IMR-90 (cell line): ENCODE measurements at regions not wholly inside any gene's neighbourhood (a gene's known extent, or its start where the extent isn't known, plus 50 kb on each side); places are given as distances from the start of the nearest gene placed in this dataset.

Source experiments
- ATAC-seq: fragments of 200-7000 bp; cut with Tn5 transposase; 2 replicates; pipeline ENCODE4 v1.9.1; 2020; ENCODE audit warnings: low read depth, mild to moderate bottlenecking, moderate library complexity
- BruUV-seq: library from RNA; stranded (reverse); fragments of 400-500 nt; replicated peaks from 2 replicates; lab custom pipeline; 2021; lab: Mats Ljungman, UMichigan
- CTCF ChIA-PET: fragments of 300-600 bp; formaldehyde crosslinking; extraction: SDS; loops from one replicate; lab custom pipeline; 2021; ENCODE audit warnings: antibody characterized with exemption; lab: Yijun Ruan, JAX
- POLR2A ChIA-PET: fragments of 300-600 bp; sonication (Branson Sonifier 250); formaldehyde crosslinking; loops from one replicate; lab custom pipeline; 2022; ENCODE audit warnings: antibody characterized with exemption; ENCODE audit not compliant: unreplicated experiment; lab: Charles Lee
- DNase-seq: peaks from one replicate; pipeline ENCODE4 v3.0.0; 2013
- H2AFZ ChIP-seq: replicated peaks from 2 replicates; pipeline ENCODE3; 2013; ENCODE audit warnings: low read length, mild to moderate bottlenecking; ENCODE audit not compliant: poor library complexity
- H2AK5ac ChIP-seq: 2 replicates; pipeline ENCODE4 v1.6.1; 2013; ENCODE audit warnings: low read depth, low read length, inconsistent platforms
- H2AK9ac ChIP-seq: replicated peaks from 2 replicates; pipeline ENCODE3; 2013; ENCODE audit warnings: mild to moderate bottlenecking, low read depth, low read length, moderate library complexity; ENCODE audit not compliant: poor library complexity
- H2BK120ac ChIP-seq: 2 replicates; pipeline ENCODE4 v1.6.1; 2013; ENCODE audit warnings: low read depth, low read length, inconsistent platforms
- H2BK15ac ChIP-seq: 3 replicates; pipeline ENCODE4 v1.6.1; 2013; ENCODE audit warnings: low read depth, low read length, inconsistent platforms
- H2BK20ac ChIP-seq: 2 replicates; pipeline ENCODE4 v1.6.1; 2013; ENCODE audit warnings: low read depth, mild to moderate bottlenecking, inconsistent platforms, low read length, moderate library complexity
- H2BK5ac ChIP-seq: 2 replicates; pipeline ENCODE4 v1.6.1; 2013; ENCODE audit warnings: mild to moderate bottlenecking, low read depth, low read length, inconsistent platforms; ENCODE audit not compliant: poor library complexity, severe bottlenecking
- H3K14ac ChIP-seq: replicated peaks from 2 replicates; pipeline ENCODE4 v1.6.1; 2013; ENCODE audit warnings: low read depth, low read length, inconsistent platforms
- H3K18ac ChIP-seq: 2 replicates; pipeline ENCODE4 v1.6.1; 2013; ENCODE audit warnings: low read depth, low read length, control low read depth
- H3K23ac ChIP-seq: 2 replicates; pipeline ENCODE4 v1.6.1; 2013; ENCODE audit warnings: low read depth, low read length, inconsistent platforms
- H3K27ac ChIP-seq: 2 replicates; pipeline ENCODE4 v1.5.1; 2013; ENCODE audit warnings: mild to moderate bottlenecking, control low read depth, low read length; ENCODE audit not compliant: insufficient read depth
- H3K27me3 ChIP-seq: 2 replicates; pipeline ENCODE4 v1.6.1; 2013; ENCODE audit warnings: low read length; ENCODE audit not compliant: control insufficient read depth, insufficient read depth
- H3K36me3 ChIP-seq: 2 replicates; pipeline ENCODE4 v1.6.1; 2013; ENCODE audit warnings: low read length, mixed read lengths; ENCODE audit not compliant: control insufficient read depth, insufficient read depth
- H3K4ac ChIP-seq: 2 replicates; pipeline ENCODE4 v1.6.1; 2013; ENCODE audit warnings: low read depth, low read length, inconsistent platforms
- H3K4me1 ChIP-seq: 2 replicates; pipeline ENCODE4 v1.6.1; 2013; ENCODE audit warnings: low read length, mixed read lengths; ENCODE audit not compliant: control insufficient read depth, insufficient read depth
- H3K4me2 ChIP-seq: 2 replicates; pipeline ENCODE4 v1.6.1; 2013; ENCODE audit warnings: low read depth, mild to moderate bottlenecking, control low read depth, low read length, moderate library complexity
- H3K4me3 ChIP-seq: 2 replicates; pipeline ENCODE4 v1.5.1; 2013; ENCODE audit warnings: low read depth, mild to moderate bottlenecking, control low read depth, low read length, moderate library complexity; ENCODE audit not compliant: insufficient read depth
- H3K56ac ChIP-seq: 2 replicates; pipeline ENCODE4 v1.6.1; 2013; ENCODE audit warnings: low read length, inconsistent platforms; ENCODE audit not compliant: insufficient read depth; ENCODE audit errors: extremely low read depth
- H3K79me1 ChIP-seq, 2 experiments: 2 replicates each; pipeline ENCODE4 v1.6.1; 2013; ENCODE audit warnings: low read length in 2 of 2, inconsistent platforms in 1 of 2, low read depth in 1 of 2
- H3K9ac ChIP-seq: 2 replicates; pipeline ENCODE4 v1.6.1; 2013; ENCODE audit warnings: low read depth, low read length, control low read depth
- H3K9me1 ChIP-seq: 2 replicates; pipeline ENCODE4 v1.6.1; 2013; ENCODE audit warnings: low read length, inconsistent platforms; ENCODE audit not compliant: insufficient read depth
- H3K9me3 ChIP-seq: 2 replicates; pipeline ENCODE4 v1.6.1; 2013; ENCODE audit warnings: low read length; ENCODE audit not compliant: control insufficient read depth, insufficient read depth
- H4K20me1 ChIP-seq: 2 replicates; pipeline ENCODE4 v1.6.1; 2013; ENCODE audit warnings: low read length, inconsistent platforms; ENCODE audit not compliant: insufficient read depth
- H4K5ac ChIP-seq: 2 replicates; pipeline ENCODE4 v1.6.1; 2013; ENCODE audit warnings: mild to moderate bottlenecking, low read depth, low read length, control low read depth
- H4K8ac ChIP-seq, 2 experiments: 2 replicates each; pipeline ENCODE4 v1.6.1; 2013; ENCODE audit warnings: low read depth in 2 of 2, low read length in 2 of 2, control low read depth in 1 of 2, inconsistent platforms in 1 of 2
- H4K91ac ChIP-seq: 2 replicates; pipeline ENCODE4 v1.6.1; 2013; ENCODE audit warnings: low read depth, low read length, inconsistent platforms; ENCODE audit not compliant: insufficient read depth
- MAFK ChIP-seq: IDR thresholded peaks from 2 replicates; pipeline ENCODE4 v1.6.1; 2012; ENCODE audit warnings: low read depth, low read length, improper control_type of control experiment
- RFX5 ChIP-seq: IDR thresholded peaks from 2 replicates; pipeline ENCODE4 v1.8.0; 2012; ENCODE audit warnings: low read depth, mild to moderate bottlenecking, low read length, moderate library complexity
- WGBS, 2 experiments: methylation state at CpG; one replicate each; pipeline versions ENCODE4 v1.1.5 to v1.1.7; 2013; ENCODE audit warnings: missing lambda C conversion rate in 2 of 2; ENCODE audit not compliant: insufficient read length in 1 of 2; ENCODE audit errors: extremely low coverage in 2 of 2; 5-methylcytosine and 5-hydroxymethylcytosine counted together
- dilution Hi-C: fragments of 300-500 bp; cut with HindIII; formaldehyde crosslinking; loops from one replicate; pipeline ENCODE4 v1.14.3; 2018; ENCODE audit warnings: low sequenced_read_pairs; ENCODE audit not compliant: unreplicated experiment
- in situ Hi-C: fragments of 300-500 bp; cut with MboI; formaldehyde crosslinking; loops from 3 replicates; pipeline ENCODE4 v1.14.3; 2019; ENCODE audit warnings: low sequenced_read_pairs, inconsistent platforms, mixed read lengths
- intact Hi-C: fragments of 100-400 bp; cut with micrococcal nuclease; formaldehyde crosslinking; loops from 2 replicates; pipeline ENCODE4 v1.10.0; 2022

GRCh38 chr17:12597895-12598294 lies 67.8 kb upstream of the MYOCD start:
- Histone ChIP-seq H2BK5ac (no peak overlapping the region), H3K27ac (no peak overlapping the region), H4K91ac (no peak overlapping the region), H4K20me1 (no peaks in the 10 kb centered on the region), H2AK5ac (no peak overlapping the region), H3K56ac (no peak overlapping the region), H2BK120ac (no peak overlapping the region), H2AK9ac (no peak overlapping the region), H3K4me3 (no peak overlapping the region), H3K9me3 (no peaks in the 10 kb centered on the region), H2AFZ (no peak overlapping the region), H4K5ac (no peak overlapping the region), H3K18ac (no peak overlapping the region), H3K9me1 (no peaks in the 10 kb centered on the region), H4K8ac (no peak overlapping the region), H3K4me1 (peaks cover 6% of the 10 kb centered on the region), H3K4me2 (no peak overlapping the region), H3K23ac (no peak overlapping the region), H2BK15ac (no peak overlapping the region), H3K9ac (no peak overlapping the region), H3K4ac (no peak overlapping the region), H3K79me1 (no peaks in the 10 kb centered on the region), H2BK20ac (no peak overlapping the region), H3K14ac (no peak overlapping the region), H3K36me3 (no peaks in the 10 kb centered on the region), H3K27me3 (no peaks in the 10 kb centered on the region)
- no TSS peak for BruUV-seq
- ATAC-seq = no peak
- POLR2A ChIA-PET = no interaction called here
- CTCF ChIA-PET = no interaction called here
- in situ Hi-C loops (no loop called here), dilution Hi-C loops (no loop called here), intact Hi-C loops (no loop called here)
- no CpG with 5 or more reads among the region's 3 CpGs for WGBS, 2 experiments
- TF ChIP-seq MAFK (peak; percentile 93), RFX5 (no peak)
- DNase-seq = no peak
